HG03439 (cell line): ENCODE measurements at regions not wholly inside any gene's neighbourhood (a gene's known extent, or its start where the extent isn't known, plus 50 kb on each side); places are given as distances from the start of the nearest gene placed in this dataset.
"Not testable (repeated sequence)": the region's sequence is repeated elsewhere in the genome, so short reads cannot be mapped to it uniquely, and the experiment has no call there.

Experiments
- ATAC-seq: cut with Tn5 transposase; IDR thresholded peaks from one replicate; pipeline ENCODE4 v1.9.1; 2021; ENCODE audit warnings: mild to moderate bottlenecking, moderate library complexity; ENCODE audit not compliant: unreplicated experiment

- ATAC-seq = no peak
These were observed 306.4 kb upstream of the PAPPA start for GRCh38 chr9:115847216-115847615.

GRCh38 chr9:115849679-115850412 lies 303.7 kb upstream of the PAPPA start:
- ATAC-seq = no peak

GRCh38 chr9:115850548-115851304 lies 302.9 kb upstream of the PAPPA start:
- no peak for ATAC-seq

GRCh38 chr9:115855458-115856133 lies 298.0 kb upstream of the PAPPA start:
- no peak for ATAC-seq

GRCh38 chr9:115858421-115858820 lies 295.2 kb upstream of the PAPPA start:
- ATAC-seq = not testable (repeated sequence)

GRCh38 chr9:115862021-115862420 lies 291.6 kb upstream of the PAPPA start:
- no peak for ATAC-seq

GRCh38 chr9:115864581-115864980 lies 289.0 kb upstream of the PAPPA start:
- ATAC-seq = no peak

GRCh38 chr9:115867326-115867725 lies 286.3 kb upstream of the PAPPA start:
- no peak for ATAC-seq

- no peak for ATAC-seq
These were observed 275.6 kb upstream of the PAPPA start for GRCh38 chr9:115877852-115878438.

- ATAC-seq = no peak
These were observed 274.1 kb upstream of the PAPPA start for GRCh38 chr9:115879451-115879850.

- ATAC-seq = no peak
These were observed 273.2 kb upstream of the PAPPA start for GRCh38 chr9:115880221-115880885.

- no peak for ATAC-seq
These were observed 270.7 kb upstream of the PAPPA start for GRCh38 chr9:115882911-115883310.

GRCh38 chr9:115883467-115884329 lies 269.9 kb upstream of the PAPPA start:
- no peak for ATAC-seq

GRCh38 chr9:115884846-115885245 lies 268.7 kb upstream of the PAPPA start:
- ATAC-seq = no peak

GRCh38 chr9:115888131-115888530 lies 265.5 kb upstream of the PAPPA start:
- ATAC-seq = no peak

GRCh38 chr9:115891929-115892328 lies 261.7 kb upstream of the PAPPA start:
- ATAC-seq = no peak

- ATAC-seq = not testable (repeated sequence)
These were observed 255.1 kb upstream of the PAPPA start for GRCh38 chr9:115898478-115898877.

- no peak for ATAC-seq
These were observed 252.9 kb upstream of the PAPPA start for GRCh38 chr9:115900698-115901097.

GRCh38 chr9:115910959-115911358 lies 242.6 kb upstream of the PAPPA start:
- no peak for ATAC-seq

- ATAC-seq = no peak
These were observed 241.5 kb upstream of the PAPPA start for GRCh38 chr9:115912086-115912485.
